GM23248 (cell line): ENCODE measurements at regions not wholly inside any gene's neighbourhood (a gene's known extent, or its start where the extent isn't known, plus 50 kb on each side); places are given as distances from the start of the nearest gene placed in this dataset.

Experiments
- EZH2 ChIP-seq: fragments of 200-600 bp; sonication (generic); IDR thresholded peaks from 2 replicates; pipeline ENCODE4 v1.6.1; 2018; ENCODE audit warnings: antibody characterized with exemption, mild to moderate bottlenecking; ENCODE audit not compliant: insufficient read depth, poor library complexity, severe bottlenecking
- EZH2phosphoT487 ChIP-seq: fragments of 200-600 bp; sonication (generic); IDR thresholded peaks from 2 replicates; pipeline ENCODE4 v1.6.1; 2018; ENCODE audit warnings: antibody characterized with exemption, moderate library complexity, mild to moderate bottlenecking, low read depth; ENCODE audit not compliant: insufficient read depth

DNA sequence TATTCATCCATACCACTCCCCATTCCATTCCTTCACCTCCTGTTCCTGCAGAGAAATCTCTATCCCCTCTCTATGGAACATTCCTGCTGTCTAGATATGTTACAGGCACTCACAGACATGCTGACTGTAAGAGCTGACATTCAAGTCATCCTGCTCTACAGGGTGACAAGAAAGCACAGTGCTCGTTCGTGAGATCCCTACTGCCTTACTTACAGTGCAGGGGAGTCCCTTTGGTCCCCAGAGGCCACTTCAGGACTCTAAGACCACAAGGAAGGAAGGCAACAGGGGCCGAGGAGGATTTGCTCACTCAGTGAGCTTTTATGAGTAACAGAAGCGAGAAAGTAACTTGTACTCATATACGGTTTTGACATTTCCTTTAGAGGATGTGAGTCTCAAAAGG, 110.5 kb downstream of the GAS1 start:
- no peak for TF ChIP-seq EZH2phosphoT487
- no peak for TF ChIP-seq EZH2
